ENCODE measurements at regions not wholly inside any gene's neighbourhood (a gene's known extent, or its start where the extent isn't known, plus 50 kb on each side); places are given as distances from the start of the nearest gene placed in this dataset.

GRCh38 chr14:54322246-54322645, 74.6 kb upstream of the CDKN3 start:
- DNase-seq = no peak

- DNase-seq = no peak
Observed at GRCh38 chr14:54322701-54323337, 74.0 kb upstream of the CDKN3 start.

- DNase-seq = no peak
Observed at GRCh38 chr14:54325766-54326165, 71.0 kb upstream of the CDKN3 start.

- DNase-seq = peak in 1 of 5 donors; percentile 18
Observed at GRCh38 chr14:54329082-54329695, 67.6 kb upstream of the CDKN3 start.

- DNase-seq = no peak
Observed at GRCh38 chr14:54330876-54331275, 65.9 kb upstream of the CDKN3 start.

- DNase-seq = no peak
Observed at GRCh38 chr14:54331516-54331915, 65.3 kb upstream of the CDKN3 start.

- no peak for DNase-seq
Observed at GRCh38 chr14:54332490-54332889, 64.3 kb upstream of the CDKN3 start.

- DNase-seq = no peak
Observed at GRCh38 chr14:54333511-54333910, 63.3 kb upstream of the CDKN3 start.

- no peak for DNase-seq
Observed at GRCh38 chr14:54335569-54336155, 61.1 kb upstream of the CDKN3 start.

GRCh38 chr14:54337314-54337713, 59.5 kb upstream of the CDKN3 start:
- DNase-seq = no peak

- no peak for DNase-seq
Observed at GRCh38 chr14:54338696-54339317, 58.0 kb upstream of the CDKN3 start.

GRCh38 chr14:54339771-54340170, 57.0 kb upstream of the CDKN3 start:
- no peak for DNase-seq

GRCh38 chr14:54342806-54343205, 54.0 kb upstream of the CDKN3 start:
- DNase-seq = no peak

GRCh38 chr14:54343272-54344121, 53.3 kb upstream of the CDKN3 start:
- DNase-seq = no peak

GRCh38 chr14:54344445-54344844, 52.4 kb upstream of the CDKN3 start:
- DNase-seq = no peak

GRCh38 chr14:54346257-54346656, 50.5 kb upstream of the CDKN3 start:
- no peak for DNase-seq

All from T-helper 1 cell (primary cell).